K562 (cell line): ENCODE measurements at regions not wholly inside any gene's neighbourhood (a gene's known extent, or its start where the extent isn't known, plus 50 kb on each side); places are given as distances from the start of the nearest gene placed in this dataset.

Experiments
- CAMTA2 ChIP-seq: fragments of 250-450 bp; sonication (Bioruptor Pico); conservative IDR thresholded peaks from 2 replicates; pipeline ENCODE4 v1.5.1; 2022
- CHD1 ChIP-seq: fragments of 200-600 bp; sonication (generic); IDR thresholded peaks from one replicate; pipeline ENCODE4 v1.6.1; 2012; ENCODE audit warnings: mild to moderate bottlenecking, moderate library complexity, low read length, inconsistent platforms
- DACH1 ChIP-seq: fragments of 450-650 bp; IDR thresholded peaks from 2 replicates; pipeline ENCODE4 v1.6.1; 2018; ENCODE audit not compliant: partially characterized antibody
- ILF3 ChIP-seq: fragments of 450-650 bp; IDR thresholded peaks from 2 replicates; pipeline ENCODE4 v1.6.1; 2018; ENCODE audit warnings: antibody characterized with exemption, mild to moderate bottlenecking, moderate library complexity, borderline replicate concordance
- MBD2 ChIP-seq: sonication (generic); IDR thresholded peaks from 2 replicates; pipeline ENCODE4 v1.6.1; 2016; ENCODE audit warnings: low read depth, borderline replicate concordance
- MTA3 ChIP-seq: fragments of 450-650 bp; formaldehyde crosslinking; IDR thresholded peaks from 2 replicates; pipeline ENCODE4 v1.6.1; 2017; ENCODE audit warnings: mild to moderate bottlenecking, borderline replicate concordance
- MTF1 ChIP-seq: fragments of 250-450 bp; sonication (Bioruptor Pico); IDR thresholded peaks from 2 replicates; pipeline ENCODE4 v1.9.0; 2021; ENCODE audit warnings: moderate library complexity, mild to moderate bottlenecking, inconsistent platforms, borderline replicate concordance
- MXD1 ChIP-seq: fragments of 250-450 bp; sonication (Bioruptor Pico); IDR thresholded peaks from 2 replicates; pipeline ENCODE4 v1.8.0; 2021; ENCODE audit warnings: borderline replicate concordance, mild to moderate bottlenecking, moderate library complexity; ENCODE audit not compliant: poor library complexity, severe bottlenecking
- NFE2 ChIP-seq: IDR thresholded peaks from 2 replicates; pipeline ENCODE4 v1.6.1; 2014; ENCODE audit warnings: antibody characterized with exemption, low read depth
- POLR2AphosphoS2 ChIP-seq: IDR thresholded peaks from 2 replicates; pipeline ENCODE4 v1.6.1; 2012; ENCODE audit warnings: low read length, improper control_type of control experiment
- PPARD ChIP-seq: fragments of 250-450 bp; sonication (Bioruptor Pico); IDR thresholded peaks from 2 replicates; pipeline ENCODE4 v1.8.0; 2022; ENCODE audit warnings: inconsistent platforms, mild to moderate bottlenecking, moderate library complexity
- RFX1 ChIP-seq: fragments of 450-650 bp; IDR thresholded peaks from 2 replicates; pipeline ENCODE4 v1.6.1; 2016; ENCODE audit warnings: mild to moderate bottlenecking, moderate library complexity
- RNF219 ChIP-seq: fragments of 250-450 bp; sonication (Bioruptor Pico); IDR thresholded peaks from 2 replicates; pipeline ENCODE4 v1.5.0; 2022; ENCODE audit warnings: mild to moderate bottlenecking
- SAFB2 ChIP-seq: fragments of 200-400 bp; formaldehyde crosslinking; IDR thresholded peaks from 2 replicates; pipeline ENCODE4 v1.6.1; 2018; ENCODE audit warnings: borderline replicate concordance, low read length, low read depth, moderate library complexity; ENCODE audit not compliant: severe bottlenecking
- THRB ChIP-seq: fragments of 450-650 bp; formaldehyde crosslinking; conservative IDR thresholded peaks from 2 replicates; pipeline ENCODE4 v1.4.0; 2022; ENCODE audit warnings: mild to moderate bottlenecking, missing genetic modification characterization
- ZNF277 ChIP-seq: fragments of 250-450 bp; sonication (Bioruptor Pico); IDR thresholded peaks from 2 replicates; pipeline ENCODE4 v1.8.0; 2022; ENCODE audit warnings: inconsistent platforms, mild to moderate bottlenecking, moderate library complexity, borderline replicate concordance
- ZNF280B ChIP-seq: fragments of 250-450 bp; sonication (Bioruptor Pico); IDR thresholded peaks from 2 replicates; pipeline ENCODE4 v1.5.1; 2021; ENCODE audit warnings: mild to moderate bottlenecking
- ZNF639 ChIP-seq, 2 experiments: fragments of 200-800 bp in 1 of 2; sonication (Bioruptor generic) in 1 of 2; sonication (generic) in 1 of 2; formaldehyde crosslinking in 1 of 2; IDR thresholded peaks in 1 of 2; conservative IDR thresholded peaks in 1 of 2; 2 replicates each; pipeline versions ENCODE4 v1.5.0 to v1.6.1; 2016 to 2020; ENCODE audit warnings: missing compliant biosample characterization in 1 of 2, missing genetic modification characterization in 1 of 2, missing genetic modification reagents in 1 of 2
- ZNF696 ChIP-seq: fragments of 250-450 bp; sonication (Bioruptor Pico); conservative IDR thresholded peaks from 2 replicates; pipeline ENCODE4 v1.4.0; 2020; ENCODE audit warnings: mild to moderate bottlenecking, moderate library complexity

- no peak for TF ChIP-seq ZNF639 (CRISPR knock-in tag; conservative IDR thresholded peaks at IDR 0.05 in 1 of 2, IDR thresholded peaks at IDR 0.05 in 1 of 2)
- TF ChIP-seq MXD1 (CRISPR knock-in tag) = no peak
- TF ChIP-seq CAMTA2 (CRISPR knock-in tag) = no peak
- TF ChIP-seq RNF219 (CRISPR knock-in tag) = no peak
- no peak for TF ChIP-seq ZNF277 (CRISPR knock-in tag)
- peak; percentile 78; the same call in 1 of the 2 replicates for TF ChIP-seq ILF3
- no peak for TF ChIP-seq MTF1 (CRISPR knock-in tag)
- TF ChIP-seq NFE2 = peak; percentile 71
- TF ChIP-seq PPARD (CRISPR knock-in tag) = no peak
- peak; percentile 68; the same call in 1 of the 2 replicates for TF ChIP-seq THRB (CRISPR knock-in tag)
- TF ChIP-seq CHD1 = no peak
- TF ChIP-seq MTA3 = peak; percentile 57; the same call in 1 of the 2 replicates
- TF ChIP-seq RFX1 = no peak
- TF ChIP-seq SAFB2 = no peak
- TF ChIP-seq ZNF280B (CRISPR knock-in tag) = no peak
- TF ChIP-seq POLR2AphosphoS2 = no peak
- TF ChIP-seq DACH1 = no peak
- no peak for TF ChIP-seq ZNF696 (CRISPR knock-in tag)
- no peak for TF ChIP-seq MBD2
These were observed 116.3 kb downstream of the OR2B2 start (continued) for GRCh38 chr6:27795697-27796494.
